Activated naive CD4-positive, alpha-beta T cell (primary cell): ENCODE measurements at regions not wholly inside any gene's neighbourhood (a gene's known extent, or its start where the extent isn't known, plus 50 kb on each side); places are given as distances from the start of the nearest gene placed in this dataset.

Source experiments
- DNase-seq, 4 experiments: peaks; one replicate each; lab custom pipeline; 2025; lab: John Stamatoyannopoulos, UW

DNA sequence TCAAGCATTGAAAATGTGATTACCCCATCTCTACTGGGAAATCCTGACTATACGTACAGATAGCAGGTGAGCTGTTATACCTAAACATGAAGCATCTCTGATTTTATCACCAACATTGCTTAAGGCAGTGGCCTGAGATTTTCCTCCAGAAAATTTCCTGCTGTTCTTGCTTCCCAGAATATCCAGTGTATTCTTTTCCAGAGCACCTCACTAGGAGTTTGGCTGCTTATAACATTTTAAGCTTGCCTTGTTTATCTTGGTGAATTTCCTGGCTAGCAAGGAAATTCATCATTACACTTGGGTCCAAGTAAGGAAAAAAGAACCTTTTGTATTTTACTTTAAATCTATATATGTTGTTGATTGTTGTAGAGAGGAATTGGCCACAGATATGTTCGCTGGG, 73.0 kb upstream of the CLCN4 start:
- no peak for DNase-seq

DNA sequence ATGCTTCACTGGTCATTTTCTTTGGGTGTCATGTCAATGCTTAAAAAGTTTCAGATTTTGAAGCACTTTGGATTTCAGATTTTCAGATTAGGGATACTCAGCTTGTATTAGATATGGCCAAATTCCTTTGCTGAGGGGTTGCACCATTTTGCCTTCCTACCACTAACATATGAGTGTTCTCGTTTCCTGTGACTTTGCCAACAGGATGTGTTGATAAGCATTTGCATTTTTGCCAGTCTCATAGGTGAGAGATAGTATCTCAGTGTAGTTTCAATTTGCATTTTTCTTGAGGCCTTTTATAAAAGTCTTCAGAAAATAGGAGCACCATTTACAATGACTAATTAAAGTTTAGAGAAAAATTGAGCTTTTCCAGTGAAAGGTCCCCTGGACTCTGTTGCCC, 71.6 kb upstream of the CLCN4 start:
- no peak for DNase-seq

DNA sequence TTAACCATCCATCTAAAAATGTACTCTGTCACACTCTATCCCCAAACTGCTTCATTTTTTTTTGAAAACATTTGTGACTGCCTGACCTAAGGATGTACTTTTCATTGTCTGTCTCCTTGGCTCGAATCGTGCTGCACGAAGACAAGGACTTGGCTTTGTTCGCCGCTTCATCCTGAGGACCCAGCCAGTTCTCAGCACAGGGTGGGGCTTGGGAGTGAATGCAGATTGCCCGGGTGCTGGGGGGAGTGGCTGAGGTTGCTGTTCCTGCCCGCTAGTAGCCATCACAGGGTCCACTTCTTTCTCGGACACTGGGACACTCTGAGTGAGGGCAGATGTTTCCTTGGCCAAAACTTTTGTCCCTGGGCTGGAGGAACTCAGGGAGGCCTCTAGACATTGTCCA, 70.1 kb upstream of the CLCN4 start:
- no peak for DNase-seq

DNA sequence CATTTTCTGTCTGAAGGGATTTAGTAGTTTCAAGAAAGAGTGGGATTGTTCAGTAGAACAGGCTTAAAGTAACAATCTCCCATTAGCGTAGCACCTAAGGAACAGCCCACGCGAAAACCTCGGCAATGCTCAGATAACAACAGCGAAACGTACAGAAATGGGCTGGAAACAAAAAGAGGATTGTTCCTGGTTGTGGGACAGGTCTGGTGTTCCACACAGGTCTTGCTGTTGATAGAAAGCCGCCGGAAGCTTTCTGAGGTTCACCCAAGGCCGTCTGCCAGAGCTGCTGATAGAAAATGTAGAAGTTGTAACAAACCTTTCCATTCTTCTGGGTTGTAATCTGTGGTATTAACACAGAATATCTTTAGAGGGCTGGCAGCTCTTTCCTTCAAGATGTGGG, 69.4 kb upstream of the CLCN4 start:
- no peak for DNase-seq

DNA sequence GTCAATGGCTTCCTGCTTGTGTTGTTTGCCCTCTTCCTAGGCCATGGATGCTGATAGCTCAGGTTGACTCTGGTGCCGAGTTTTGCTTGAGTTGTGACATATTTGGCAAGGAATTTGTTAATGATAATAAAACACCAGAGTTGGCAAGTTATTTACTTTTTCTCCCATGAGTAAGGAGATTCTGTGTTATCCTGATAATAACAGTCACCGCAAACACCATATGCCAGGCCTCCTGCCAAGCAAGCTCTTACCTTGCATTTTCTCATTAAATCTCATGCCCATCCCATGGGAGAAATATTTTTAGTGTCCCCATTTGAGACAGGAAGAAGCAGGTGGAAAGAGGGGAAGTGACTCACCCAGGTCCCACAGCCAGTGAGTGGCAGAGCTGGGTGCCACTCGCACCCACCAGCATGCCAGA, 67.4 kb upstream of the CLCN4 start:
- DNase-seq, result no peak

DNA sequence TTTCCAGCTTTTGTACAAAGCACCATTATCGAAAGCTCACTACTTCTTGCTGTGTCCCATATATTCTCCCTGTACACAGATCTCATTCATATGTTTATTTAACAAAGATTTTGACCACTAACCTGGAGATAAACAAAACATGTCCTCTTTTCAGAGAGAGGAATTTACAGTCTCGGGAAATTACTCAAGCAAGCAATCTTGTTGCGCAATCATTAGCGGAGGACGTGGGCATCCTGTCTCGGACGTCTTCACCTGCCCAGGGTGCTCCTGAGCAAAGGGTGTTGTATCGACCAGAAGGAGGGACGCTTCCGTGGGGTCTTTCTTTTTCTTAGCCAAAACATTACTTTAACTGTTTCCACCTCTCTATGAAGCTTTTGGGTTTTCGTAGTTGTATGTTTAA, 66.5 kb upstream of the CLCN4 start:
- DNase-seq, result no peak

DNA sequence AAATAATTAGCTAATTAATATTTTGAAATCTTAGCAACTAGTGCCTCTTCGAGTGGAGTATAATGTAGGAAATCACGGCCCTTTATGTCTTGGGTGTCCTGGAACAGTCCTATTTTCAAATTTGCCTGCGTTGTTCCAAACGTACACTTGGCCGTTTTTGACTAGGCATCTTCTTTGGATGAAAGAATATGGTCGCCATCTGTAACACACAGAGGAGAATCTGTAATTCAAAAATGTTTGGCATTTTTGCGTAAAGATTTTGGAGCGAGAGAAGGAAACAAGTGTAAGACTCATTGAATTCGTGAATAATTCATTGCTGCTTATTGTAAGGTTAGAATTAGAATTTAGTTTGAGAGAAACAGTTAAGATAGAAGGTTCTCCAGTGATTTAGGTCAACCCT, 61.5 kb upstream of the CLCN4 start:
- DNase-seq, result no peak

DNA sequence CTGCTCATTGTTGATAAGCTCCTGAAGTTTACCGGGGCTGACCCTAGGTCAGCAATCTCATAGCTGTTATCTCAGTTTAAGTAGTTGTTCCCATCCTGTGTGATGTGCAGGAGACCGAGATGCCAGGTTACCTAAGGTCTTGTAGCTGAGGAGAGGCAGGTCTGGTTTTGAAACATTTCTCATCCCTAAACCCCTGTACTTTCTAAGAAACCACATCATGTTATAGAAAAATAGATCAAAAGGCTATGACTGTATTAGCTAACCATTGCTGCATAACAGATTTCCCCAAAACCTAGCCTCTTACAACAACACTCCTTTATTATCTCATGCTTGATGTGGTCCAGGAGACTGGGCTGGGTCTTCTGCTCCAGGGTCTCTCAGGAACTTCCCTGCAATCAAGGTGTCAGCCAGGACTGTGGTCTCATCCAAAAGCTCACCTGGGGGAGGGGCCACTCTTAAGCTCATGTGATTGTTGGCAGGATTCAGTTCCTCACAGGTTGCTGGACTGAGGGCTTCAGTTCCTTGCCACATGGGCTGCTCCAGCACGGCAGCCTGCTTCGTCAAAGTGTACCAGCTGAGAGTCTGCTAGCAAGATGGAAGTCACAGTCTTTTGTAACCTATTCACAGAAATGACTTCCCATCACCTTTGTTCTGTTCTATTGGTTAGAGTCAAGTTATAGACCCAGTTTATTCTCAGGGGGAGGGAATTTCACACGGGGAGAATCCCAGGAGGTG, 60.9 kb upstream of the CLCN4 start:
- no peak for DNase-seq

DNA sequence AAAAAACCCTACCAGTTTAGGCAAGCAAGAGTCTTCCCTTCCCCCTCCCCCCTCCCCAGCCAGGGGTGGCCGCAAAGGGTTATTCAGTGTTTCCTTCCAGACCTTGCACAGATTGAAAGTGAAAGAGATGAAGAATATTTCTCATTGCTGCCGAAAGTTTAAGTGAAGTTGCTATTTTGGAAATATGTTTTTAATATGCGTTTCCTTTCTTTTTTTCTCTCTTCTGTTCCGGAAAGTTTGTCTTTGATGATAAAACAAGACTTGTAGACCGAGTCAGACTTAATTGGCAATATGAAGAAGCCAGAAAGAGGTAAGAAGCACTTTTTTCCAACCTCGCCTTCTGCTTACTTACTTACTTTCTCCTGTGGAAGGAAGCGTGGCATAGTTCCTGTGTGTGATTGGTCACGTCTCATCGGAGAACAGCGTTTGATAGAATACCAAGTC, 58.5 kb upstream of the CLCN4 start:
- peak in 3 of 4 experiments; percentile 4 to 17 (median 8) for DNase-seq

DNA sequence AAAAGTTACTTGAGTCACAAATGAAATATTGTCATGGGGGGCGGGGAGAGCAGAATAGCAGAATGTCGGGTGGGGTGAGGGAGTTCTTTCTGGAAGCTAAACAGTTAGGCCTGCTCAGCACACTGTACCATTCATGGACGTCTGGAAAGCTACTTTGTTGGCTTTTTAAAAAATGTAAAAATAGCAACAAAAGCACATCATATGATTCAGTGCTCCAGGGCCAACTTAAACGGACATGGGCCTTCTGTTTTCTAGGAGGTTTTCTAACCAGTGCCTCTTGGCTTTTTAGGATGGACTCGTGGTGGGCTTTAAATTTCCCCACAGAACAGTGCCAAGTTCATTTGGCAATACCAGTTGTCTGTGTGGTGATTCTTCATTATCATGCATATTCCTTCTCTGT, 57.4 kb upstream of the CLCN4 start:
- DNase-seq, result no peak

DNA sequence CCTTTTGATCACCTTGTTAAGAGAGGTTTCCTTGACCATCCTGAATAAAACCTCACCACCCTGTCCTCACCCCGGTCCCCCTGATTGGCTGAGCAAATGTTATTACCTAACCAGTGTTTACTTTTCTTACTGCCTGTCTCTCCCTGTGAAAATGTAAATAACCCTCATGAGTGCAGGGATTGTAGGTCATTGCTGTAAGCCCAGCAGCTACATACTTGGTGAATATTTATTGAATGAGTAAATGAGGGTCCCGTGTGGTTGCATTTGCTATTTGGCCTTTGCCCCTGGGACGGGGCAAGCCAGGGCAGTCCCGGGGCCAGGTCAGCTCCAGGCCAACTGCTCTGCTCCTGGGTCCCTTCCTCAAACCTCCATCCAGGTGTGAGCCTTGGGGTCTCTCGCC, 55.5 kb upstream of the CLCN4 start:
- DNase-seq, result no peak

DNA sequence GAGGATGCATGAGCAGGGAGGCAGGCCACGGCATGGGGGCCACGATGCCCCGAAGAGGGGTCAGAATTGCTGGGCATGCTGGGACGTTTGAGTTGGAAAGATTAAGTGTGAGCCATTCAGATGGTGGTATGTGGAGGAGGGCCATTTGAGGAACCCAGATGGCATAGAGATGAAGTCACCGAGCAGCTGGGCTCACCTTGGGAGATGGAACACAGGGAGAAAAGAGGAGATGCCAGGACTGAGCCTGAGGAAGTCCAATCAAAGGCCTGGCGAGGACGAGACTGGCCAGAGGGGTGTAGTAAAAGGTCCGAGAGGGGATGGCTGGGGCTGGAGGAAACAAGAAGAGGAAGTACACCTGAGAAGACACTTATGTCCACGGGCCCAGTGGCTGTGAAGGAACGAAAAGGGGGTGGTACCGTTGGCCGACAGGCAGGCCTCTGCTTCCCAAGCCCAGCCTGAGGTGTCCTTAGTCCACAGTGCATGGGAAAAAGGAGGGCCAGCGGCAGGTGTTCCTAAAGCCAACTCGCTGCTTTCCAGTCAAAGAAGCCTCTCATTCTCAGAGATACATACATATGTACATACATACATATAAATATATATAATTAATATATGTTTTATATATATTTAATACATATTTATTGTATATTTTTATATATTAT, 54.6 kb upstream of the CLCN4 start:
- DNase-seq, result no peak

DNA sequence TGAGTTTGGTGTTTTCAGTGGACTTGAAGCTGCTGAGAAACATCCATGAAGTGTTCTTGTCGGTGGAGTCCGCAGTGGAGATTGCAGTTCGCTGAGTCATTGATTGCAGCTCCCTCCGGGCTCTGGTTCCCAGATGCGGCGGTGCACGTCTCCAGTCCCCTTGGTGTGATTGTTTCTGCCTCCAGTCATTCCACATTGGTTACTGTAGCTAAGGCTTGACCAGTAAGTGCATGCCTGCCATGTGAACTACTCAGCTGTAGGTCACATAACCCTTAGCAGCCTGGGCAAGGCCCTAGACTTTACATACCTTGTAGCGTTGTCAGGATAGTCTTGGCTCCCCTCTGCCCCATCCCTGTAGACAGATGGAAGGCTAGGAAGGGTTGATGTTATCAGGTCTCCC, 53.8 kb upstream of the CLCN4 start:
- DNase-seq, result no peak

DNA sequence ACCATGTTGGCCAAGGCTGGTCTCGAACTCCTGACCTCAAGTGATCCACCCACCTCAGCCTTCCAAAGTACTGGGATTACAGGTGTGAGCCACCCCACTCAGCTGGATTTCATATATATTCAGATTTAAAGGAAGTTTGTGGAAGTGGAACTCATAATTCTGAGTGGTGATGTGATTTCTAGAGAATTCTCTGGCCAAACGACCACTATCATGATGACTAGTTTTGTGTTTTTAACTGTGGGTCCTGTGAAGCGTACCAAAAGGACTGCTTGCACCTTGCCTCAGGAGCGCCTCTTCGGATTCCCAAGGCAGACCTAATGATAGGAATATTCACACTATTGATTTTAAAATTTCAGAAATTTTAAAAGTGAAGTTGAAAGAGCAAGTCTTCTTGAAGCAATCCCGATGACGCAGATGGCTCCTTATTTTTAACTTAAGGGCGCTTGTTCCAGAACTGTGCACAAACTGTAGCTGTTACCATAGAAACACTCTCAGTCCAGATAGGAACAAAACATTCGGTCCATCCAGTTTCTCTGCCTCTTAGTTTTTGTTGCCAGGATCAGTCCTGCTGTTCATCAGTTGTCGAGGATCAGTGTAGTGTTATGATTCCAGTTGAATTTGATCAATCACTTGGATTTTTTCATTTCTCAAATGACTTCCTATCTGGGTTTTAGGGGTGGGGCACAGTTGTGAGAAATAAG, 51.7 kb upstream of the CLCN4 start:
- DNase-seq, result no peak

DNA sequence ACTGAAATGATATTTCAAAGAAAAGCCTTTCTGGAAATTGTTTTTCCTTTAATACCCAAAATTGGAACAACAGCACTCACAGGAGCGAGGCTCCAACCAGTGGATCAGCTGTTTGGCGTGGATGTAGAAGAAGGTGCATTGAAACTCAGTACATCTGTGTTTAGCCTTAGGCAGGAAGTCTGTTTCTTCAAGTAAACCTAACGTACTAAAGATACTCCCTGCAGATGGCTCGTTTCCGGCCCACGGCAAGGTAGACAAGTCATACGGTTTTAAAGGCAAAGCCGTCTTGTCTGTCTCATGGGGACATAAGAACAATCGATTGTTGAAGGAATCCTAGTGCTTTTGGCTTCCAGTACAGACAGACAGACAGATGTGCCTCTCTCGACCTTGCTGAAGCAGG, 50.0 kb upstream of the CLCN4 start:
- DNase-seq, result peak; percentile 2 to 45 (median 10)
